ENCODE measurements at regions not wholly inside any gene's neighbourhood (a gene's known extent, or its start where the extent isn't known, plus 50 kb on each side); places are given as distances from the start of the nearest gene placed in this dataset.

- no peak for TF ChIP-seq POLR2A (IDR thresholded peaks at IDR 0.05)
- no peak for TF ChIP-seq CTCF (IDR thresholded peaks at IDR 0.05)
Measured at GRCh38 chrX:5057786-5058185, 1170.9 kb downstream of the NLGN4X start.

Data from uterus (tissue), 2 donors.